WI38 (cell line): ENCODE measurements at regions not wholly inside any gene's neighbourhood (a gene's known extent, or its start where the extent isn't known, plus 50 kb on each side); places are given as distances from the start of the nearest gene placed in this dataset.
"Not testable (repeated sequence)": the region's sequence is repeated elsewhere in the genome, so short reads cannot be mapped to it uniquely, and the experiment has no call there.

ENCODE experiments used
- H3K4me3 ChIP-seq: 2 replicates; pipeline ENCODE4 v1.5.1; 2011; ENCODE audit warnings: low read depth, mild to moderate bottlenecking, control low read depth, low read length
- TF ChIP-seq, protein P1 (sequence below): IDR thresholded peaks from 2 replicates; pipeline ENCODE4 v1.5.1; 2012; ENCODE audit warnings: low read depth, mild to moderate bottlenecking, control low read depth, low read length

GRCh38 chr2:14781142-14781541, 148.6 kb downstream of the LRATD1 start:
- H3K4me3 ChIP-seq = no peak overlapping the region

GRCh38 chr2:14788814-14789213, 156.3 kb downstream of the LRATD1 start:
- not testable (repeated sequence) for H3K4me3 ChIP-seq

More at GRCh38 chr2:14781142-14781541, 148.6 kb downstream of the LRATD1 start:
- TF ChIP-seq, protein P1, sequence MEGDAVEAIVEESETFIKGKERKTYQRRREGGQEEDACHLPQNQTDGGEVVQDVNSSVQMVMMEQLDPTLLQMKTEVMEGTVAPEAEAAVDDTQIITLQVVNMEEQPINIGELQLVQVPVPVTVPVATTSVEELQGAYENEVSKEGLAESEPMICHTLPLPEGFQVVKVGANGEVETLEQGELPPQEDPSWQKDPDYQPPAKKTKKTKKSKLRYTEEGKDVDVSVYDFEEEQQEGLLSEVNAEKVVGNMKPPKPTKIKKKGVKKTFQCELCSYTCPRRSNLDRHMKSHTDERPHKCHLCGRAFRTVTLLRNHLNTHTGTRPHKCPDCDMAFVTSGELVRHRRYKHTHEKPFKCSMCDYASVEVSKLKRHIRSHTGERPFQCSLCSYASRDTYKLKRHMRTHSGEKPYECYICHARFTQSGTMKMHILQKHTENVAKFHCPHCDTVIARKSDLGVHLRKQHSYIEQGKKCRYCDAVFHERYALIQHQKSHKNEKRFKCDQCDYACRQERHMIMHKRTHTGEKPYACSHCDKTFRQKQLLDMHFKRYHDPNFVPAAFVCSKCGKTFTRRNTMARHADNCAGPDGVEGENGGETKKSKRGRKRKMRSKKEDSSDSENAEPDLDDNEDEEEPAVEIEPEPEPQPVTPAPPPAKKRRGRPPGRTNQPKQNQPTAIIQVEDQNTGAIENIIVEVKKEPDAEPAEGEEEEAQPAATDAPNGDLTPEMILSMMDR = no peak

- H3K4me3 ChIP-seq = no peak overlapping the region
- TF ChIP-seq, protein P1 = no peak
These were observed 157.6 kb downstream of the LRATD1 start for GRCh38 chr2:14790041-14790640.

GRCh38 chr2:14803994-14804393, 171.5 kb downstream of the LRATD1 start:
- TF ChIP-seq, protein P1 = no peak
- H3K4me3 ChIP-seq = no peak overlapping the region

DNA sequence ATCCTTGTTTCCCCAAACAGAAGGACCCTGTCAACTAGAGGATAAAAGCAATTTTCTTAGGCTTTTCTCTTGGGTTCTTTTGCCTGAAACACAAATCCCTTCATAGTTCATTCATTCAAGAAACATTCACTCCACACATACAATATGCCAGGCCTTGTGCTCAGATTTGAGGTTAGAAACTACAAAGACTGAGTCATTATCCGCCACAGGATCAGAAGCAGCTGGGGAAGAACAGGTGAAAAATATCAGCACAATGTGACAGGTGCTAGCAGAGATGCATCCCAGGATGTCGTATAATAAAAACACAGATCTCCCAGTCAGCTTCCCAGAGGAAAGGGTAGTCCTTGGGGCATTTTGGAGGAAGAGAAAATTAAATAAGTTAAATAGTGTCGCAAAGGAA, 172.4 kb downstream of the LRATD1 start:
- TF ChIP-seq, protein P1 = no peak
- H3K4me3 ChIP-seq = no peak overlapping the region

- TF ChIP-seq, protein P1 = no peak
These were observed 174.1 kb downstream of the LRATD1 start for GRCh38 chr2:14806613-14807012.

GRCh38 chr2:14815201-14815600, 182.7 kb downstream of the LRATD1 start:
- TF ChIP-seq, protein P1 = no peak
- H3K4me3 ChIP-seq = no peak overlapping the region

More at GRCh38 chr2:14806613-14807012, 174.1 kb downstream of the LRATD1 start:
- H3K4me3 ChIP-seq = no peak overlapping the region
